ENCODE measurements at regions not wholly inside any gene's neighbourhood (a gene's known extent, or its start where the extent isn't known, plus 50 kb on each side); places are given as distances from the start of the nearest gene placed in this dataset.
A peak's percentile ranks its signal among the peaks of the same experiment; 100 is the strongest.

- no peak overlapping the region for H3K4me3 ChIP-seq (ENCODE audit: low read depth, low read length)
- peak; percentile 29 for DNase-seq (ENCODE audit: low read depth)
- TF ChIP-seq CTCF (conservative IDR thresholded peaks at IDR 0.05; ENCODE audit: low read depth, low read length), result no peak
Measured at GRCh38 chr9:115980976-115981375, 172.6 kb upstream of the PAPPA start.

GRCh38 chr9:115983366-115983765, 170.2 kb upstream of the PAPPA start:
- TF ChIP-seq CTCF (conservative IDR thresholded peaks at IDR 0.05; ENCODE audit: low read depth, low read length), result no peak
- DNase-seq (ENCODE audit: low read depth), result no peak
- no peak overlapping the region for H3K4me3 ChIP-seq (ENCODE audit: low read depth, low read length)

GRCh38 chr9:115985657-115986056, 167.9 kb upstream of the PAPPA start:
- DNase-seq (ENCODE audit: low read depth), result peak; percentile 32
- no peak for TF ChIP-seq CTCF (conservative IDR thresholded peaks at IDR 0.05; ENCODE audit: low read depth, low read length)
- H3K4me3 ChIP-seq (ENCODE audit: low read depth, low read length), result no peak overlapping the region

GRCh38 chr9:115986508-115986907, 167.1 kb upstream of the PAPPA start:
- H3K4me3 ChIP-seq (ENCODE audit: low read depth, low read length), result no peak overlapping the region
- no peak for TF ChIP-seq CTCF (conservative IDR thresholded peaks at IDR 0.05; ENCODE audit: low read depth, low read length)
- DNase-seq (ENCODE audit: low read depth), result peak; percentile 45

- H3K4me3 ChIP-seq (ENCODE audit: low read depth, low read length), result no peak overlapping the region
- DNase-seq (ENCODE audit: low read depth), result no peak
- TF ChIP-seq CTCF (conservative IDR thresholded peaks at IDR 0.05; ENCODE audit: low read depth, low read length), result no peak
Measured at GRCh38 chr9:115988701-115989100, 164.9 kb upstream of the PAPPA start.

GRCh38 chr9:115989831-115990230, 163.8 kb upstream of the PAPPA start:
- no peak overlapping the region for H3K4me3 ChIP-seq (ENCODE audit: low read depth, low read length)
- DNase-seq (ENCODE audit: low read depth), result no peak
- TF ChIP-seq CTCF (conservative IDR thresholded peaks at IDR 0.05; ENCODE audit: low read depth, low read length), result no peak

GRCh38 chr9:115992834-115993233, 160.8 kb upstream of the PAPPA start:
- TF ChIP-seq CTCF (conservative IDR thresholded peaks at IDR 0.05; ENCODE audit: low read depth, low read length), result peak; percentile 6
- no peak overlapping the region for H3K4me3 ChIP-seq (ENCODE audit: low read depth, low read length)
- DNase-seq (ENCODE audit: low read depth), result peak; percentile 53

All from choroid plexus epithelial cell (primary cell).